Activated naive CD4-positive, alpha-beta T cell treated with anti-CD3 and anti-CD28 coated beads, Interleukin-2, amount 50 U/mL, for 24 hours (primary cell): ENCODE measurements at regions not wholly inside any gene's neighbourhood (a gene's known extent, or its start where the extent isn't known, plus 50 kb on each side); places are given as distances from the start of the nearest gene placed in this dataset.

Source experiments
- H3K27ac Mint-ChIP-seq: one replicate; pipeline ENCODE4 v1.8.0; 2021; ENCODE audit warnings: mild to moderate bottlenecking, mixed read lengths
- H3K27me3 Mint-ChIP-seq: one replicate; pipeline ENCODE4 v1.8.0; 2021; ENCODE audit warnings: mixed read lengths
- H3K36me3 Mint-ChIP-seq: one replicate; pipeline ENCODE4 v1.8.0; 2021; ENCODE audit warnings: mixed read lengths
- H3K4me1 Mint-ChIP-seq: one replicate; pipeline ENCODE4 v1.8.0; 2021; ENCODE audit warnings: mixed read lengths
- H3K4me3 Mint-ChIP-seq: one replicate; pipeline ENCODE4 v1.8.0; 2021; ENCODE audit warnings: mild to moderate bottlenecking, mixed read lengths
- H3K9me3 Mint-ChIP-seq: one replicate; pipeline ENCODE4 v1.8.0; 2021; ENCODE audit warnings: mixed read lengths

DNA sequence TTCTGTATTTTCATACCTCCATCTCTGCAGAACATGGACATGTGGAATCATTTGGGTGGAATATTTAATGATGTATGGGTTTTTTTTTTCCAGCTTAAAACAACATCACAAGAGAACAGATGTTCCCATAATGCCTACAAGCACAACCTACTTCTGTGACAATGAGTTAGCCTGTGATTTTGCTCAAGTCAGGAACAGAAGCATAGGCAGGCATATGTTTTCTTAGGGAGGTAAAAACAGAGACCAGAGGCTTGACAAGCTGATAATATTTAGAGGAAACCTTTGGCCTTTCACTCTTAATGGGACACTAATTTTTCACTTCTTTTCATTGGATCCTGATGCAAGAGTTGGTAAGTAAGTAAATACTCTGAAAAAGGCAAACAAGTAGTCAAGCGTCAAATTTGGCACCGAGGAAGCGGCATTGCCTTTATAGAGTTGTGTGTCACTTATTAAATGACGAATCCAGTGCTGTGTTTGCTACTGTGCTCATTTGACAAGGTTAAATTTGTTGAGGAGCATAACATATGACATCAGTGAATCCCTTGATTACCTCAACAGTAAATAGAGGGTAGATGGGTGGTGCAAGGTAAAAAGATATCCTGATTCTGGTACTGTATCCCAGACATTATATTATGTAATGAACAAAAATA is 66.7 kb upstream of the RBMS3 start:
- no peaks in the 10 kb centered on the region for H3K9me3 Mint-ChIP-seq

DNA sequence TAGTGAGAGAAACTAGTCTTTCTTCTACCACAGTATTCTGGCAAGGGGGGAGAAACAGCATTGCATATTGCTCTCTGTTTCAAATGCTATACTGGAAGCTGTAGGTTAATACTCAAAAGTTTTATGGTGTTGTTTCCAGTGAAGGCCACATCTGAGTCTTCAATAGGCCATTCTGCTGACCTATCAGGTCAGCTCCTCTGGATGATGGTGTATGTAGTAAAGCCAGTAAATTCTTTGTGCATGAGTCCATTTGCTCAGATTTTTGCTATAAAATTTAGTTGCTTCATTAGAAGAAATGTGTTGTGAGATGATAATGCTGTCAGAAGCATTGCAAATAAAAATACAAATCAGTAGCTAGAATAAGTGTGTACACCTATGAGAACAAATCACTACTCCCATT is 64.9 kb upstream of the RBMS3 start:
- Mint-ChIP-seq H3K36me3 (no peaks in the 10 kb centered on the region), H3K9me3 (no peaks in the 10 kb centered on the region), H3K27me3 (no peaks in the 10 kb centered on the region), H3K27ac (no peak overlapping the region), H3K4me3 (no peak overlapping the region), H3K4me1 (no peaks in the 10 kb centered on the region)

More for the DNA sequence above, 66.7 kb upstream of the RBMS3 start:
- Mint-ChIP-seq H3K4me1 (no peaks in the 10 kb centered on the region), H3K27ac (no peak overlapping the region), H3K36me3 (no peaks in the 10 kb centered on the region), H3K4me3 (no peak overlapping the region), H3K27me3 (no peaks in the 10 kb centered on the region)

- Mint-ChIP-seq H3K4me1 (no peaks in the 10 kb centered on the region), H3K4me3 (no peak overlapping the region), H3K36me3 (no peaks in the 10 kb centered on the region), H3K27me3 (no peaks in the 10 kb centered on the region), H3K27ac (no peak overlapping the region), H3K9me3 (no peaks in the 10 kb centered on the region)
These were observed 54.2 kb upstream of the RBMS3 start for GRCh38 chr3:29226706-29227105.

GRCh38 chr3:29227307-29227706 is 53.6 kb upstream of the RBMS3 start:
- no peaks in the 10 kb centered on the region for H3K4me1 Mint-ChIP-seq
- no peak overlapping the region for H3K4me3 Mint-ChIP-seq
- no peaks in the 10 kb centered on the region for H3K27me3 Mint-ChIP-seq
- no peaks in the 10 kb centered on the region for H3K9me3 Mint-ChIP-seq
- no peaks in the 10 kb centered on the region for H3K36me3 Mint-ChIP-seq
- H3K27ac Mint-ChIP-seq, result no peak overlapping the region
